ENCODE measurements at regions not wholly inside any gene's neighbourhood (a gene's known extent, or its start where the extent isn't known, plus 50 kb on each side); places are given as distances from the start of the nearest gene placed in this dataset.
A peak's percentile ranks its signal among the peaks of the same experiment; 100 is the strongest.

- no peaks in the 10 kb centered on the region for H3K27me3 ChIP-seq (ENCODE audit: insufficient read depth, low read length)
- no peak overlapping the region for H3K4me2 ChIP-seq (ENCODE audit: low read length)
- no peak overlapping the region for H3K4me3 ChIP-seq (ENCODE audit: low read depth, low read length, poor library complexity, severe bottlenecking)
- H4K20me1 ChIP-seq (ENCODE audit: insufficient read depth, low read length) = no peaks in the 10 kb centered on the region
- no peaks in the 10 kb centered on the region for H3K79me2 ChIP-seq (ENCODE audit: insufficient read depth, low read length)
- H3K27ac ChIP-seq (ENCODE audit: low read depth, low read length, poor library complexity, severe bottlenecking) = no peak overlapping the region
- TF ChIP-seq CTCF (IDR thresholded peaks at IDR 0.05; ENCODE audit: low read length) = no peak
- no peak for TF ChIP-seq EZH2 (IDR thresholded peaks at IDR 0.05; ENCODE audit: borderline replicate concordance, low read length)
- no peaks in the 10 kb centered on the region for H3K36me3 ChIP-seq (ENCODE audit: insufficient read depth, low read length)
- H3K4me1 ChIP-seq (ENCODE audit: insufficient read depth, low read length, severe bottlenecking) = no peaks in the 10 kb centered on the region
- no peaks in the 10 kb centered on the region for H3K9me3 ChIP-seq (ENCODE audit: low read length)
- no peaks in the 10 kb centered on the region for H3K9me2 ChIP-seq (ENCODE audit: low read depth, low read length)
- H3K9ac ChIP-seq (ENCODE audit: low read length) = no peak overlapping the region
- no peak overlapping the region for H2AFZ ChIP-seq (ENCODE audit: low read length)
- no peaks in the 10 kb centered on the region for H3F3A ChIP-seq (ENCODE audit: insufficient read depth, low read length)
Measured at GRCh38 chr4:24423670-24424069, 160.7 kb downstream of the DHX15 start.

GRCh38 chr4:24422644-24423043 is 161.7 kb downstream of the DHX15 start:
- H3K9ac ChIP-seq (ENCODE audit: low read length) = no peak overlapping the region
- H3K27ac ChIP-seq (ENCODE audit: low read depth, low read length, poor library complexity, severe bottlenecking) = no peak overlapping the region
- H4K20me1 ChIP-seq (ENCODE audit: insufficient read depth, low read length) = no peaks in the 10 kb centered on the region
- H3F3A ChIP-seq (ENCODE audit: insufficient read depth, low read length) = no peaks in the 10 kb centered on the region
- no peaks in the 10 kb centered on the region for H3K9me3 ChIP-seq (ENCODE audit: low read length)
- no peak overlapping the region for H3K4me3 ChIP-seq (ENCODE audit: low read depth, low read length, poor library complexity, severe bottlenecking)
- no peaks in the 10 kb centered on the region for H3K36me3 ChIP-seq (ENCODE audit: insufficient read depth, low read length)
- no peaks in the 10 kb centered on the region for H3K4me1 ChIP-seq (ENCODE audit: insufficient read depth, low read length, severe bottlenecking)
- no peak overlapping the region for H2AFZ ChIP-seq (ENCODE audit: low read length)
- H3K79me2 ChIP-seq (ENCODE audit: insufficient read depth, low read length) = no peaks in the 10 kb centered on the region
- no peaks in the 10 kb centered on the region for H3K9me2 ChIP-seq (ENCODE audit: low read depth, low read length)
- no peak overlapping the region for H3K4me2 ChIP-seq (ENCODE audit: low read length)
- no peak for TF ChIP-seq CTCF (IDR thresholded peaks at IDR 0.05; ENCODE audit: low read length)
- TF ChIP-seq EZH2 (IDR thresholded peaks at IDR 0.05; ENCODE audit: borderline replicate concordance, low read length) = no peak
- H3K27me3 ChIP-seq (ENCODE audit: insufficient read depth, low read length) = no peaks in the 10 kb centered on the region

- H3K4me2 ChIP-seq (ENCODE audit: low read length) = no peak overlapping the region
- H4K20me1 ChIP-seq (ENCODE audit: insufficient read depth, low read length) = no peaks in the 10 kb centered on the region
- TF ChIP-seq CTCF (IDR thresholded peaks at IDR 0.05; ENCODE audit: low read length) = peak; percentile 73
- no peak for TF ChIP-seq EZH2 (IDR thresholded peaks at IDR 0.05; ENCODE audit: borderline replicate concordance, low read length)
- no peaks in the 10 kb centered on the region for H3K36me3 ChIP-seq (ENCODE audit: insufficient read depth, low read length)
- no peak overlapping the region for H3K4me3 ChIP-seq (ENCODE audit: low read depth, low read length, poor library complexity, severe bottlenecking)
- no peaks in the 10 kb centered on the region for H3K27me3 ChIP-seq (ENCODE audit: insufficient read depth, low read length)
- H3K9me2 ChIP-seq (ENCODE audit: low read depth, low read length) = no peaks in the 10 kb centered on the region
- H3F3A ChIP-seq (ENCODE audit: insufficient read depth, low read length) = no peaks in the 10 kb centered on the region
- no peaks in the 10 kb centered on the region for H3K9me3 ChIP-seq (ENCODE audit: low read length)
- H3K9ac ChIP-seq (ENCODE audit: low read length) = no peak overlapping the region
- no peaks in the 10 kb centered on the region for H3K79me2 ChIP-seq (ENCODE audit: insufficient read depth, low read length)
- no peaks in the 10 kb centered on the region for H3K4me1 ChIP-seq (ENCODE audit: insufficient read depth, low read length, severe bottlenecking)
- no peak overlapping the region for H3K27ac ChIP-seq (ENCODE audit: low read depth, low read length, poor library complexity, severe bottlenecking)
- no peak overlapping the region for H2AFZ ChIP-seq (ENCODE audit: low read length)
Measured at GRCh38 chr4:24419181-24420034, 164.9 kb downstream of the DHX15 start.

Data from OCI-LY1 (cell line).